NOMO-1 treated with dmso at 0.1 percent for 144 hours (cell line): ENCODE measurements at regions not wholly inside any gene's neighbourhood (a gene's known extent, or its start where the extent isn't known, plus 50 kb on each side); places are given as distances from the start of the nearest gene placed in this dataset.
"Not testable (repeated sequence)": the region's sequence is repeated elsewhere in the genome, so short reads cannot be mapped to it uniquely, and the experiment has no call there.

Experiments
- DNase-seq: peaks from one replicate; lab custom pipeline; 2025; ENCODE audit not compliant: unreplicated experiment; lab: John Stamatoyannopoulos, UW

GRCh38 chr6:109875973-109876372 lies 102.1 kb upstream of the GPR6 start:
- no peak for DNase-seq

GRCh38 chr6:109877028-109878004 lies 100.8 kb upstream of the GPR6 start:
- DNase-seq: no peak

- not testable (repeated sequence) for DNase-seq
Measured at GRCh38 chr6:109878005-109878690, 100.0 kb upstream of the GPR6 start.

GRCh38 chr6:109879081-109879480 lies 99.0 kb upstream of the GPR6 start:
- DNase-seq: not testable (repeated sequence)

GRCh38 chr6:109879521-109879920 lies 98.6 kb upstream of the GPR6 start:
- no peak for DNase-seq

- not testable (repeated sequence) for DNase-seq
Measured at GRCh38 chr6:109881069-109881468, 97.0 kb upstream of the GPR6 start.

GRCh38 chr6:109881953-109882490 lies 96.1 kb upstream of the GPR6 start:
- not testable (repeated sequence) for DNase-seq

- DNase-seq: peak; percentile 72
Measured at GRCh38 chr6:109891924-109892323, 86.2 kb upstream of the GPR6 start.

- DNase-seq: no peak
Measured at GRCh38 chr6:109892451-109893435, 85.4 kb upstream of the GPR6 start.

GRCh38 chr6:109893606-109894005 lies 84.5 kb upstream of the GPR6 start:
- DNase-seq: no peak

- DNase-seq: peak; percentile 81
Measured at GRCh38 chr6:109894181-109894580, 83.9 kb upstream of the GPR6 start.

- DNase-seq: no peak
Measured at GRCh38 chr6:109896341-109896740, 81.8 kb upstream of the GPR6 start.

- no peak for DNase-seq
Measured at GRCh38 chr6:109897025-109897424, 81.1 kb upstream of the GPR6 start.

GRCh38 chr6:109897561-109898080 lies 80.5 kb upstream of the GPR6 start:
- DNase-seq: no peak

- DNase-seq: no peak
Measured at GRCh38 chr6:109901976-109902375, 76.1 kb upstream of the GPR6 start.

- DNase-seq: no peak
Measured at GRCh38 chr6:109902870-109903269, 75.2 kb upstream of the GPR6 start.

- no peak for DNase-seq
Measured at GRCh38 chr6:109910571-109910970, 67.5 kb upstream of the GPR6 start.

- DNase-seq: no peak
Measured at GRCh38 chr6:109912118-109912517, 66.0 kb upstream of the GPR6 start.

- DNase-seq: no peak
Measured at GRCh38 chr6:109912952-109913351, 65.2 kb upstream of the GPR6 start.

- not testable (repeated sequence) for DNase-seq
Measured at GRCh38 chr6:109915748-109916147, 62.4 kb upstream of the GPR6 start.
